ENCODE measurements at regions not wholly inside any gene's neighbourhood (a gene's known extent, or its start where the extent isn't known, plus 50 kb on each side); places are given as distances from the start of the nearest gene placed in this dataset.

DNA sequence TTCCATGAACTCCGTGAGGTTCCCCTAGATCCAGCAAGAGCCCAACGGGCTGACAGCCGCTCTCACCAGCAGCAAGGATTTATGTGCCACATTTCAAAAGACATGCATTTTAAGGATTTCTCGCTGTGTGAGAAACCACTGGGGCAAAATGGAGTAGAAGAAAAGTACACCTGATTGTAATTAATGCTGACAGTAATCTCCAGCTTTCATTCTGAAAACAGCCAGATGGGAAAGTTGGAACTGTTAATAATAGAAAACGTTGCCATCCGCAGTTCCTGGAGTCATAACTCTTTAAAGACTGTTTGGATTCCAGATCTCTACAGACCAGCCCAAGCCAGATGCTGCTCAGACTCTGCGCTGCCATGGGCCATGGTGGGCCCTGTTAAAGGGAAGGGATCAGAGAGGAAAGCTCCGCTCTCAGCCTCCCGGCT lies 216.9 kb upstream of the GLI3 start:
- WGBS (ENCODE audit: low lambda C conversion rate): 2% methylated on average over 9 of the region's 9 CpGs
- Histone ChIP-seq H3K9me3 (no peaks in the 10 kb centered on the region), H3K27me3 (ENCODE audit: insufficient read depth) (peaks cover 47% of the 10 kb centered on the region), H3K36me3 (replicated peaks in 1 of 2; ENCODE audit: control insufficient read depth in 1 of 2, insufficient read depth in 2 of 2, low read length in 1 of 2) (no peaks in the 10 kb centered on the region), H4K20me1 (ENCODE audit: insufficient read depth) (no peaks in the 10 kb centered on the region), H3K4me3 (ENCODE audit: low read depth in 2 of 2, low read length in 1 of 2) (no peak overlapping the region), H2AFZ (ENCODE audit: low read depth) (no peak overlapping the region), H3K4me2 (no peak overlapping the region), H3K27ac (ENCODE audit: low read depth in 2 of 2, low read length in 1 of 2) (no peak overlapping the region), H3K79me2 (ENCODE audit: insufficient read depth) (no peaks in the 10 kb centered on the region), H3K9me2 (no peaks in the 10 kb centered on the region), H3K9ac (no peak overlapping the region), H3K4me1 (ENCODE audit: control insufficient read depth in 1 of 2, insufficient read depth in 2 of 2, low read depth in 1 of 2, low read length in 1 of 2) (no peaks in the 10 kb centered on the region; a peak in 1 of 4 replicates), H3F3A (replicated peaks; ENCODE audit: insufficient read depth) (no peaks in the 10 kb centered on the region)
- CTCF ChIA-PET: interaction anchor here (0.8 kb wide), 1 partner anchor 513 kb away, joined by 3 read pairs; no protein-coding TSS in a partner anchor
- POLR2A ChIA-PET: no interaction called here
- TF ChIP-seq RFX5 (IDR thresholded peaks at IDR 0.05; ENCODE audit: low read length) (no peak), RAD21 (IDR thresholded peaks at IDR 0.05; ENCODE audit: low read length) (no peak), SMC3 (IDR thresholded peaks at IDR 0.05; ENCODE audit: low read depth, low read length) (no peak), ZBTB33 (IDR thresholded peaks at IDR 0.05; ENCODE audit: borderline replicate concordance, low read depth) (no peak), GATA2 (CRISPR knock-in tag; IDR thresholded peaks at IDR 0.05) (no peak), EZH2phosphoT487 (IDR thresholded peaks at IDR 0.05; ENCODE audit: borderline replicate concordance, low read depth) (no peak), FOSL2 (IDR thresholded peaks at IDR 0.05; ENCODE audit: borderline replicate concordance, low read depth) (no peak), TEAD4 (IDR thresholded peaks at IDR 0.05; ENCODE audit: borderline replicate concordance, insufficient read depth) (no peak), EP300 (IDR thresholded peaks at IDR 0.05; ENCODE audit: borderline replicate concordance in 1 of 2, low read depth in 1 of 2, low read length in 1 of 2) (no peak), USF2 (IDR thresholded peaks at IDR 0.05; ENCODE audit: borderline replicate concordance, low read depth, low read length) (no peak)
- no peak for DNase-seq

GRCh38 chr7:42452356-42452755 lies 215.3 kb upstream of the GLI3 start:
- ChIA-PET CTCF (no interaction called here), POLR2A (no interaction called here)
- Histone ChIP-seq H3K4me1 (ENCODE audit: control insufficient read depth in 1 of 2, insufficient read depth in 2 of 2, low read depth in 1 of 2, low read length in 1 of 2) (no peaks in the 10 kb centered on the region; a peak in 1 of 4 replicates), H3K4me3 (ENCODE audit: low read depth in 2 of 2, low read length in 1 of 2) (no peak overlapping the region), H4K20me1 (ENCODE audit: insufficient read depth) (no peaks in the 10 kb centered on the region), H3K36me3 (replicated peaks in 1 of 2; ENCODE audit: control insufficient read depth in 1 of 2, insufficient read depth in 2 of 2, low read length in 1 of 2) (no peaks in the 10 kb centered on the region), H3K4me2 (no peak overlapping the region), H3K9ac (no peak overlapping the region), H3K79me2 (ENCODE audit: insufficient read depth) (no peaks in the 10 kb centered on the region), H2AFZ (ENCODE audit: low read depth) (no peak overlapping the region), H3F3A (replicated peaks; ENCODE audit: insufficient read depth) (no peaks in the 10 kb centered on the region), H3K9me2 (no peaks in the 10 kb centered on the region), H3K27me3 (ENCODE audit: insufficient read depth) (peaks cover 47% of the 10 kb centered on the region), H3K9me3 (no peaks in the 10 kb centered on the region), H3K27ac (ENCODE audit: low read depth in 2 of 2, low read length in 1 of 2) (no peak overlapping the region)
- WGBS (ENCODE audit: low lambda C conversion rate): 3% methylated on average over 4 of the region's 4 CpGs
- no peak for DNase-seq
- TF ChIP-seq POLR2AphosphoS5 (IDR thresholded peaks at IDR 0.05; ENCODE audit: low read depth, low read length) (no peak), CHD2 (IDR thresholded peaks at IDR 0.05; ENCODE audit: low read length, partially characterized antibody) (no peak), RCOR1 (IDR thresholded peaks at IDR 0.05; ENCODE audit: low read length) (no peak), TEAD4 (IDR thresholded peaks at IDR 0.05; ENCODE audit: borderline replicate concordance, insufficient read depth) (no peak), GATA2 (CRISPR knock-in tag; IDR thresholded peaks at IDR 0.05) (no peak), RFX5 (IDR thresholded peaks at IDR 0.05; ENCODE audit: low read length) (no peak), FOXM1 (IDR thresholded peaks at IDR 0.05; ENCODE audit: low read depth) (no peak), EZH2phosphoT487 (IDR thresholded peaks at IDR 0.05; ENCODE audit: borderline replicate concordance, low read depth) (no peak)
- TF ChIP-seq, protein P1, sequence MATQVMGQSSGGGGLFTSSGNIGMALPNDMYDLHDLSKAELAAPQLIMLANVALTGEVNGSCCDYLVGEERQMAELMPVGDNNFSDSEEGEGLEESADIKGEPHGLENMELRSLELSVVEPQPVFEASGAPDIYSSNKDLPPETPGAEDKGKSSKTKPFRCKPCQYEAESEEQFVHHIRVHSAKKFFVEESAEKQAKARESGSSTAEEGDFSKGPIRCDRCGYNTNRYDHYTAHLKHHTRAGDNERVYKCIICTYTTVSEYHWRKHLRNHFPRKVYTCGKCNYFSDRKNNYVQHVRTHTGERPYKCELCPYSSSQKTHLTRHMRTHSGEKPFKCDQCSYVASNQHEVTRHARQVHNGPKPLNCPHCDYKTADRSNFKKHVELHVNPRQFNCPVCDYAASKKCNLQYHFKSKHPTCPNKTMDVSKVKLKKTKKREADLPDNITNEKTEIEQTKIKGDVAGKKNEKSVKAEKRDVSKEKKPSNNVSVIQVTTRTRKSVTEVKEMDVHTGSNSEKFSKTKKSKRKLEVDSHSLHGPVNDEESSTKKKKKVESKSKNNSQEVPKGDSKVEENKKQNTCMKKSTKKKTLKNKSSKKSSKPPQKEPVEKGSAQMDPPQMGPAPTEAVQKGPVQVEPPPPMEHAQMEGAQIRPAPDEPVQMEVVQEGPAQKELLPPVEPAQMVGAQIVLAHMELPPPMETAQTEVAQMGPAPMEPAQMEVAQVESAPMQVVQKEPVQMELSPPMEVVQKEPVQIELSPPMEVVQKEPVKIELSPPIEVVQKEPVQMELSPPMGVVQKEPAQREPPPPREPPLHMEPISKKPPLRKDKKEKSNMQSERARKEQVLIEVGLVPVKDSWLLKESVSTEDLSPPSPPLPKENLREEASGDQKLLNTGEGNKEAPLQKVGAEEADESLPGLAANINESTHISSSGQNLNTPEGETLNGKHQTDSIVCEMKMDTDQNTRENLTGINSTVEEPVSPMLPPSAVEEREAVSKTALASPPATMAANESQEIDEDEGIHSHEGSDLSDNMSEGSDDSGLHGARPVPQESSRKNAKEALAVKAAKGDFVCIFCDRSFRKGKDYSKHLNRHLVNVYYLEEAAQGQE (IDR thresholded peaks at IDR 0.05; ENCODE audit: low read depth, low read length): no peak

Data from SK-N-SH (cell line).